HUES6 (cell line): ENCODE measurements at regions not wholly inside any gene's neighbourhood (a gene's known extent, or its start where the extent isn't known, plus 50 kb on each side); places are given as distances from the start of the nearest gene placed in this dataset.
"Not testable (repeated sequence)": the region's sequence is repeated elsewhere in the genome, so short reads cannot be mapped to it uniquely, and the experiment has no call there.

ENCODE experiments used
- H3K27ac ChIP-seq: 2 replicates; pipeline ENCODE4 v1.7.0; 2013; ENCODE audit warnings: low read depth, mild to moderate bottlenecking, low read length, inconsistent platforms
- H3K27me3 ChIP-seq: 2 replicates; pipeline ENCODE4 v1.6.1; 2013; ENCODE audit warnings: low read length; ENCODE audit not compliant: control insufficient read depth, insufficient read depth
- H3K36me3 ChIP-seq: 2 replicates; pipeline ENCODE4 v1.6.1; 2013; ENCODE audit warnings: low read length; ENCODE audit not compliant: control insufficient read depth, insufficient read depth
- H3K4me1 ChIP-seq: 2 replicates; pipeline ENCODE4 v1.6.1; 2013; ENCODE audit warnings: low read length; ENCODE audit not compliant: control insufficient read depth, insufficient read depth
- H3K4me3 ChIP-seq: 2 replicates; pipeline ENCODE4 v1.5.1; 2013; ENCODE audit warnings: low read depth, low read length
- H3K9ac ChIP-seq: one replicate; pipeline ENCODE4 v1.6.1; 2013; ENCODE audit warnings: mild to moderate bottlenecking, low read length
- H3K9me3 ChIP-seq: 2 replicates; pipeline ENCODE4 v1.6.1; 2013; ENCODE audit warnings: low read depth, low read length; ENCODE audit not compliant: control insufficient read depth, insufficient read depth

DNA sequence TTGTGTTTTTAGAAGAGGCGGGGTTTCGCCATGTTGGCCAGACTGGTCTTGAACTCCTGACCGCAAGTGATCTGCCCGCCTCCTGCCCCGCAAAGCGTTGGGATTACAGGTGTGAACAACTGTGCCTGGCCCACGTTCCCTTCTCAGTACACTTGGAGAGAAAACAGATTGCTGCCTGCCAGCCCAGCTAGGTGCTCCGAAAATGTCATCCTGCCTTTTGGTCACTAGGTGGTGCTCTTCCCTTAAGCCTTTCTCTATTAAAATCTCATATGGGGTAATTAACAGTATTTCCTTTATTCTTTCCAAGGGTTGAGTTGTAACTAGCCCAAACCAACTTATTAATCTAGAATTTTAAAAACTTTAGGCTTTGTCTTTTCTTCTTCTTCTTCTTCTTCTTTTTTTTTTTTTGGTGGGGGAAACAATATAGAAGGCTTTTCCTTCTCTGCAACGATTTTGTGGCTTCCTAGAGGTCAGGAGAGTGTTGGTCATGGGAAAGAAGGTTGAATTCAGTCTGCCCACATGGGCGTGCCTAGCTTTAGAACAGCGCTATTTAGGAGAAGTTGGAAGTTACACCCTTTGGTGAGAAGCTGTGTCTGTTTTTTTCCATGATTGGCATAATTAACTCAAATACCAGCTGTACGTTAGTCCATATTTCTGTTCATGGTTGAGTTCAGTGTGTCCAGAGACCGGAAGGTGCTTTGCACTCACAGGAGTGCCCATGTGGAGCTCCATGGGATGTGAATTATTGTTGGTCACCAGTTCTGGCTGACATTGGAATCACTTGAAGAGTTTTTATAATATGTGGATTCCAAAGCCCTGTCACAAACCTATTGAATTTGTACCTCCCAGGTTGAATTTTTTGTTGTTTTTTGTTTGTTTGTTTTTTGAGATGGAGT, 110.1 kb downstream of the LAT start:
- not testable (repeated sequence) for H3K27ac ChIP-seq, H3K27me3 ChIP-seq, H3K9ac ChIP-seq, H3K9me3 ChIP-seq, H3K4me1 ChIP-seq, H3K36me3 ChIP-seq, H3K4me3 ChIP-seq

DNA sequence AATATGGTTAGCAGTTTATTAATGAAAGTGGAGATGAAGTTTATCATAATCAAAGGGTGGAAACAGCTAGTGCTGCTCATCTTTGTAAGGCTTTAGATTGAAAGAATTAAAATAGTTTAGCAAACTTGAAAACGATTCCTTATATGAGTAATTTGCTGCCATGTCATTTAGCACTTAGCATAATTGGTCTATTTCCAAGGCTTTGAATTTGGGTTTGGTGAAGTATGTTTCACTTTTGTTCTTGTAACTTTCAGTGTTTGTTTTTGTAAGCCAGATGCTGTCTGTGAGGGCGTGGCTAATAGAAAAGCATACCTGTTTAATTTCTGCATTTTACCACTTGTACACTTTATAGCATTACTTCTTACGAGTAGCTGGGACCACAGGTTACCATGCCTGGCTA, 109.5 kb downstream of the LAT start:
- H3K4me1 ChIP-seq, H3K9ac ChIP-seq, H3K27ac ChIP-seq, H3K4me3 ChIP-seq, H3K27me3 ChIP-seq, H3K36me3 ChIP-seq, H3K9me3 ChIP-seq: not testable (repeated sequence)

DNA sequence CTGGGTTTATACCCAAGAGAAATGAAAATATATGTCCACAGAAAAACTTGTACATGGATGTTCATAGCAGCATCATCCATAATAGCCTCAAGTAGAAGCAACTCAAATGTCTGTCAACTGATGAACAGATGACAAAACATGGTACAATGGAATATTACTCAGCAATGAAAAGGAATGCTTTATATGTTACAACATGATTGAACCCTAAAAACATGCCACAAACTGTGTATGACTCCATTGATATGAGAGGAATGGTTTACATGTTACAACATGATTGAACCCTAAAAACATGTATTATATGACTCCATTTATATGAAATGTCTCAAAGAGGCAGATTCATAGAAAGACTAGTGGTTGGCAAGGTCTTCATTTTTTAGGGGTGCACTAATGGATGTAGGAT, 104.8 kb downstream of the LAT start:
- H3K27me3 ChIP-seq, H3K27ac ChIP-seq, H3K36me3 ChIP-seq, H3K4me3 ChIP-seq, H3K4me1 ChIP-seq, H3K9me3 ChIP-seq, H3K9ac ChIP-seq: not testable (repeated sequence)

DNA sequence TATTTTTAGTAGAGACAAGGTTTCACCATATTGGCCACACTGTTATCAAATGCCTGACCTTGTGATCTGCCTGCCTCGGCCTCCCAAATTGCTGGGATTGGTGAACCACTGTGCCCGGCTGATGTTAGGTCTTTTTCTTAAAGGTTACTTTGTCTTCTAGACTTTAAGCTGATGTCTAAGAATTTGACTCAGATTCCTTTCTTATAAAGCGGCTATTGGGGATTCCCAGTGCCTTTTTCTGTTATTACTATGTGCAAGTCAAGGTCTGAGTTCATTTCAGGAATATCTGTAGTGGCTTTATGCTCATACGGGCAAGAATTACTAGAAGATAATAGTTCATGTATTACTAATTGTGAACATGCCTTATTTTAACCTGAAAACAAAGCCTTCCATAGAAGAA, 102.8 kb downstream of the LAT start:
- not testable (repeated sequence) for H3K9ac ChIP-seq, H3K4me1 ChIP-seq

DNA sequence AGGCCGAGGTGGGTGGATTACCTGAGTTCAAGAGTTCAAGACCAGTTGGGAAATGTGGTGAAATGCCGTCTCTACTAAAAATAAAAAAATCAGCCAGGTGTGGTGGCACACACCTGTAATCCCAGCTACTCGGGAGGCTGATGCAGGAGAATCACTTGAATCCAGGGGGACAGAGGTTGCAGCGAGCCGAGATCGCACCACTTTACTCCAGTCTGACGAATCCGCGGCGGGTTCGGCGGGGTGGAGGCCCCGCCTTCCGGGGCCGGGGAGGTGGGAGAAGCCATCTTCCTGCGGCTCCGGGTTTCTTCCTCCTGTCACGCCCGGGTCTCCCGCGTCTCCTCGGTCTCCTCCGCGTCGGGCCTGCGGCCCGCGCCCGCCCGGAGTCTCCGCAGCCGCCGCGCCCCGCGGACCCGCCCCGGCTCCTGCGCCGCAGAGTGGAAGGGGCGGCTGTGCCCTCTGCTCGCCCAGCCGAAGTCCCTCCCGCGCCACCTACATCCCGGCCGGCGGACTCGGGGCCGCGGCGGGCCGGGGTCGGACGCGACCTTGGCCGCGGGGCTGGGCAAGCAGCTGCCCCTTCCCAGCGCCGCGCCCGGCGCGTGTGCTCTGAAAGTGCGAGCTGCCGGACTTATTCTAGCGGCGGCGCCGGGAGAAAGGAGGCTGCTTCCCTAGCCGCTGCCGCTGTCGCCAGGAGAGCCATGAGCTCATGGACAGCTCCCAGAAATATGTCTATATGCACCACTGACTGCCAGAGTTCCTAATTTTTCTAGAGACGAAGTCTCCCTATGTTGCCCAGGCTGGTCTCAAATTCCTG, 97.2 kb downstream of the LAT start:
- not testable (repeated sequence) for H3K9me3 ChIP-seq, H3K4me1 ChIP-seq, H3K36me3 ChIP-seq, H3K27ac ChIP-seq, H3K9ac ChIP-seq
- peaks cover 11% of the 10 kb centered on the region for H3K27me3 ChIP-seq
- peak overlapping the region; percentile 49 for H3K4me3 ChIP-seq

More for the DNA sequence above, 102.8 kb downstream of the LAT start:
- H3K9me3 ChIP-seq, H3K4me3 ChIP-seq, H3K27ac ChIP-seq, H3K36me3 ChIP-seq, H3K27me3 ChIP-seq: not testable (repeated sequence)

DNA sequence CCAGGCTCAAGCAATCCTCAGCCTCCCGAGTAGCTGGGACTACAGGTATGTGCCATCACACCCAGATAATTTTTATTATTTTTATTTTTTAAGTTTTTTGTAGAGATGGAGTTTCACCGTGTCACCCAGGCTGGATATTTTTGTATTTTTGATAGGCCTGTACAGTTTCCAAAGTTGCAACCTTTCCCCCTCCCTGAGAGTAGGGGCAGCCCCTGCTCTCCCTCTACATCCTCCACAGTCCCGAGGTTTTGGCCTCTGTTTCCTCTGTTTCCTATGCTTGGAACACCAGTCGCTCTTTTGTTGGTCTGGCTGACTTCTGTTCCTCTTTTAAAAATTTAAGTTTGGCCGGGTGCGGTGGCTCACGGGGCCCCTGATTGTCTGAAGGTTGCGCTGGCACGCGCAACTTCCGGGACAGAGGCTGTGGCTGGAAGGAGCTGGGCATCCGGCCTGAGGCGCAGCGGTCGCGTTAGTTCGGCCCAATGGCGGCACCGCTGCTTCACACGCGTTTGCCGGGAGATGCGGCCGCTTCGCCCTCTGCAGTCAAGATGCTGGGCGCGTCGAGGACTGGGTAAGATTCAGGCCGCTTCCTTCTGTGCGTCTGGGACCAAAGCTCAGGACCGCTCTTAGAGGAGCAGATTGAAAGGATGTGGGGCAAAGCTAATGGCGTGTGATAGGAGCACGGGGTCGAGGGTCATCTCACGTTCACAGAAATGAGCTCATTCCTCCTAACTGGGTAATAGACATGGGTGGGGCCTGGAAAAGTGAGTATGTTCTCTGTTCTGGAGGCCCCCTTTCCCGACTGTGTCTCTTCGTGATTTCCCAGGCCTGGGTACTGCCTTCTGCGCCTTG, 89.9 kb downstream of the LAT start:
- not testable (repeated sequence) for H3K27me3 ChIP-seq

DNA sequence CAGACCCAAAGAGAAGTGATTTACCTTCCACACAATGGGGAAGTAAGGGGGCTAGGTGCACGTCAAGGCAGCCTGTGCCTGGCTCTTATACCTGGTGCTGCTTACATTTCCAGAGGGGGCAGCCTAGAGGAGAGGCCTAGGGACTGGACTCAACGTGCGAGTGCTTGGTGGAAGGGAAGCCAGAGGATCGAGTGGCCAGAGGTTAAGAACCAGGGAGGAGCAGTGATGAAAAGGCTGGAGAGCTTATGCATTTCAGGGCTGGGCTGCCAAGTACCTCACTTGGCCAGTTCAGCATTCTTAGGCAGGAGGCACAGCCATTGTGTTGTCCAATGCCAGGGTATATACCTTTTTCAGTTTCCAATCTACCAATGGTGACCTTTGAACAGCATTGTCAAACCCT, 77.4 kb downstream of the LAT start:
- H3K9ac ChIP-seq, H3K36me3 ChIP-seq, H3K27ac ChIP-seq, H3K4me3 ChIP-seq, H3K4me1 ChIP-seq, H3K9me3 ChIP-seq, H3K27me3 ChIP-seq: not testable (repeated sequence)

More for the DNA sequence above, 89.9 kb downstream of the LAT start:
- H3K4me3 ChIP-seq, H3K27ac ChIP-seq, H3K36me3 ChIP-seq, H3K9me3 ChIP-seq, H3K9ac ChIP-seq, H3K4me1 ChIP-seq: not testable (repeated sequence)

DNA sequence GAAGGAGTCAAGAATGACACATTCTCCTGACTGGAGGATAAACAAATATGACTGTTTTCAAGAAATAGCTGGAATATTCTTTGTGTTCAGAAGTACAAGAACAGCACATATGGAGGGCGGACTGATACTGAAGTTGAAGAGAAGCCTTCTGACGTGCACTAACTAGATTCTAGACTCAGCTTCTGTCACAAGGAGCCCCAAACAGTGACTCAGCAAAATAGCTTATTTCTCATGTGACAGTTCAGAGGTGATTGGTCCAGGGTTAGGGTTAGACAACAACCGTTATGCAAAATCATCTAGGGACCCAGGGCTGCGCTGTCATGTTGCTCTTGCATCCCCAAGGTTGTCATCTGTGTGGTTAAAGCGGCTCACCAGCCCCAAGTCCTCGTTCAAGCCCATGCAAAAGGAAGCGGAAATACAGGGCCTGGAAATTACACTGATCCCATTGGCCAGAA, 76.6 kb downstream of the LAT start:
- not testable (repeated sequence) for H3K36me3 ChIP-seq, H3K4me1 ChIP-seq, H3K27me3 ChIP-seq, H3K27ac ChIP-seq, H3K9me3 ChIP-seq, H3K9ac ChIP-seq, H3K4me3 ChIP-seq

DNA sequence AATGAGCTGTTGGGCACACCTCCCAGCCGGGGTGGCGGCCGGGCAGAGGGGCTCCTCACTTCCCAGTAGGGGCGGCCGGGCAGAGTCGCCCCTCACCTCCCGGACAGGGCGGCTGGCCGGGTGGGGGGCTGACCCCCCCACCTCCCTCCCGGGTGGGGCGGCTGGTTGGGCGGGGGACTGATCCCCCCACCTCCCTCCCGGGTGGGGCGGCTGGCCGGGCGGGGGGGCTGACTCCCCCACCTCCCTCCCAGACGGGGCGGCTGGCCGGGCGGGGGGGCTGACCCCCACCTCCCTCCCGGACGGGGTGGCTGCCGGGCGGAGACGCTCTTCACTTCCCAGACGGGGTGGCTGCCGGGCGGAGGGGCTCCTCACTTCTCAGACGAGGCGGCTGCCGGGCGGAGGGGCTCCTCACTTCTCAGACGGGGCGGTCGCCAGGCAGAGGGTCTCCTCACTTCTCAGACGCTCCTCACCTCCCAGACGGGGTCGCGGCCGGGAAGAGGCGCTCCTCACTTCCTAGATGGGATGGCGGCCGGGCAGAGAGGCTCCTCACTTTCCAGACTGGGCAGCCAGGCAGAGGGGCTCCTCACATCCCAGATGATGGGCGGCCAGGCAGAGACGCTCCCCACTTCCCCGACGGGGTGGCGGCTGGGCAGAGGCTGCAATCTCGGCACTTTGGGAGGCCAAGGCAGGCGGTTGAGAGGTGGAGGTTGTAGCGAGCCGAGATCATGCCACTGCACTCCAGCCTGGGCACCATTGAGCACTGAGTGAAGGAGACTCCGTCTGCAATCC, 75.4 kb downstream of the LAT start:
- H3K27me3 ChIP-seq, H3K4me1 ChIP-seq, H3K36me3 ChIP-seq, H3K27ac ChIP-seq, H3K9me3 ChIP-seq, H3K9ac ChIP-seq, H3K4me3 ChIP-seq: not testable (repeated sequence)

DNA sequence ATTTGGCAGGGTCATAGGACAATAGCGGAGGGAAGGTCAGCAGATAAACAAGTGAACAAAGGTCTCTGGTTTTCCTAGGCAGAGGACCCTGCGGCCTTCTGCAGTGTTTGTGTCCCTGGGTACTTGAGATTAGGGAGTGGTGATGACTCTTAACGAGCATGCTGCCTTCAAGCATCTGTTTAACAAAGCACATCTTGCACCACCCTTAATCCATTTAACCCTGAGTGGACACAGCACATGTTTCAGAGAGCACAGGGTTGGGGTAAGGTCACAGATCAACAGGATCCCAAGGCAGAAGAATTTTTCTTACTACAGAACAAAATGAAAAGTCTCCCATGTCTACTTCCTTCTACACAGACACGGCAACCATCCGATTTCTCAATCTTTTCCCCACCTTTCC, 74.7 kb downstream of the LAT start:
- H3K4me1 ChIP-seq, H3K9ac ChIP-seq, H3K4me3 ChIP-seq, H3K27ac ChIP-seq, H3K9me3 ChIP-seq, H3K36me3 ChIP-seq, H3K27me3 ChIP-seq: not testable (repeated sequence)
